Stimulated activated CD4-positive, alpha-beta T cell treated with anti-CD3 and anti-CD28 coated beads, Interleukin-2, amount 100 ng/mL, for 24 hours (primary cell): ENCODE measurements at regions not wholly inside any gene's neighbourhood (a gene's known extent, or its start where the extent isn't known, plus 50 kb on each side); places are given as distances from the start of the nearest gene placed in this dataset.

Source experiments
- DNase-seq, 2 donors: peaks; one replicate each; pipeline ENCODE4 v3.0.0-alpha.2; 2020

DNA sequence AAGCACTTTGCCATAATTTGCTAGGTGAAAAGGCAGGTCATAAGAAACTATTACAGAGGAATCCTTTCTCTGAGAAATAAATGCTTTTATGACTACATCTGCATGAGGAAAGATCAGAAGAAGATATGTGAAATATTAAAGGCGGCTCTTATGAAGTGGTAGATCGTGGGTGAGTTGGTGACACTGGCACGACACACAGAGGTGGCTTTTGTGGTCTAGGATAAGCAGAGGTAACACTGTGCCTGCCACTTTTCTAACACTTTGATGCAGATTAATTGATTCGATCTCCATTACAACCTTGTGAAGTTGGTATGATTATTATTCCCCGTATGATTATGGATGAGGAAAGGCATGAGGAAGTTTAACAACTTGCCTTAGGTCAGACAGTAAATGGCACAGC lies 60.0 kb upstream of the ELK3 start:
- no peak for DNase-seq

DNA sequence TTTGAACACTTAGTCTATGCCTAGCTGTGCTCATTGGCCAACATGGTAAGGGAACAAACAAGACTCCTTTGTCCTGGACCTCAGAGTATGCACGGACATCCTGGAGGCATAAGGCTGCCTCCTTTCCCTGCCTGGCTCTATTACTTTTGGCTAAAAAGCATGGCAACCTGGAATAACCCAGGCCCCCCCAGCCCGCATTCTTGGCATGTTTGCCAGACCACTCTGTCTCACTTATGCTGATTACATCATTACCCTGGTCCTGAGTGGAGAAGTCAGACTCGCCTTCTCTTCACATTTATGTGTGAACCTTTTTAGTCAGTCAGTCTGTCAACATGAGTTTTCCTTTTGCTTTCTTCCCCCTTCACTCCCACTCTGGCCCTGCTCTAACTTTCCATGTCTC lies 58.0 kb upstream of the ELK3 start:
- DNase-seq, result no peak

DNA sequence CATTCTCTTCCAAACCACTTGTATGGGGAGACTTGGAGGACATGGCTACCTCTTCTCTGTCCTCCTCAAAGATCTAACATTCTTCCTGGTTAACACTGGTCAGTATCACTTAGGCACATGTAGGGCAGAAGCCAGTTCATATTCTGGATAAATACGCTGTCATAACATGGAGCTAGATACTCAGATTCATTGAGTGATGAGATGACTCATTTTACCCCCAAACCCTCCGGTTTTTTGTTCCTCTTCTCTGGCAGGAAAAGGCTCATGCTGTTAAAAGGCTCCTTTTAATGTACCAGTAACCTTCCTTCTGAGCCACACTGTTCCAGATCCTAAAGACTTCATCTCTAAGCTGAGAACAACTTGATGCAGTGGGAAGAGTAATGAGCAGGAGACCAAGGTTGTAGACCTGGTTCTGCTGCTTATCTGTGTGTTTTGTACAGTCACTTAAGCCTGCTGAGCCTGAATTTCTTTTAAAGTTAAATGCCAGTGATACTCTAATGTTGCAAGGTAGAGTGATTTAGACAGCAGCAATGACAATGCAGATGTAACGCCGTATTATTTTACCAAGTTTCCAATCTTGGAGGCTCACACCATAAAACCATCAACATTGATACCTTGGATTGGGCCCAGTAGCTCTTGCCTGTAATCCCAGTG lies 57.3 kb upstream of the ELK3 start:
- DNase-seq, result no peak

DNA sequence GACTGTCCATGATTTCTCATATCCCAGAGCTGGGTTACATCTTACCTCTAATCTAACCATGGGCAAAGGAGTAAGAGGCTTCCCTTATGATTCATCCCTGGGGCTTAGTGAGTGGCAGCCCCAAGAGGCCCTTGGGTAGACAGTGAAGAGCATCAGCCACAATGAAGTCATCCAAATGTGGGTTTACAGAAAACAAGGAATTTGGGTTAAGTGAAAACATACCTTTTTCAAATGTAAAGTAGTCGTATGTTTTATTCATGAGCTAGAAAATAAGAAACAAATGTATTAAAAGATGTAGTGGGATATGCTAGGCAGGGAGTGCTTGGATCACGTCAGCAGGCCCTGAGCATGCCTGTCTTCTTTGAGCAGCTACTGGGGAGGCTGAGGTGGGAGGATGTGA lies 54.0 kb upstream of the ELK3 start:
- no peak for DNase-seq

DNA sequence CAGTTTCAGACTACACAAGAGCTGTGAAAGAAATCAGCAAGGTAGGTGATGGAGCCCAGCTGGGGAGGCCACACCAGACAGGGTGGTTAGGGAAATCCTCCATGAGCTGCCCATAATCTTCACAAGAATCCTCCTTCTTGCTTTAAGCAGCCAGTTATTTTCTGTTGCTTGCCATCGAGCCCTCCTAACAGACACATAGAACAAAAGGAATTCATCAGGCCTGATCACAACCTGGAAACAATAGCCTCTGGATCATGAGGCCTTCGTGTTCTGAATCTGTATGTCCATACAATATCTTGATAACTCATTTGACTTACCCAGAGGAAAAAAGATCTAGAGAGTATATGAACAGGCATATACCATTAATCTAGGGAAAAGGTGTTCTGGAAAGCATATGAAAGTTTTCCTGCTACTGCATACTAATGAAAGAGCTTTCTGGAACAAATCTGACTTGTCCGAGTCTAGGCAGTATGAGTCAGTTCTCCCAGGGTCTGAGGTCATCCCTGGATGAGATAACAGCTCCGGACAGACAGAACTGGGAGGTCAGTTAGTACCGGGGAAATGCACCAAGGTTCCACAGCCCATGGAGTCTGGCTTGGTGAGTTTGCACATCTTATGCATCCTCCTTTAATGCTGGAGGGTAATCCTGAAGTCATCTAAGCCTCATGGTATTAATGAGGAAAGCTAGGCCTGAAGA lies 52.8 kb upstream of the ELK3 start:
- no peak for DNase-seq

DNA sequence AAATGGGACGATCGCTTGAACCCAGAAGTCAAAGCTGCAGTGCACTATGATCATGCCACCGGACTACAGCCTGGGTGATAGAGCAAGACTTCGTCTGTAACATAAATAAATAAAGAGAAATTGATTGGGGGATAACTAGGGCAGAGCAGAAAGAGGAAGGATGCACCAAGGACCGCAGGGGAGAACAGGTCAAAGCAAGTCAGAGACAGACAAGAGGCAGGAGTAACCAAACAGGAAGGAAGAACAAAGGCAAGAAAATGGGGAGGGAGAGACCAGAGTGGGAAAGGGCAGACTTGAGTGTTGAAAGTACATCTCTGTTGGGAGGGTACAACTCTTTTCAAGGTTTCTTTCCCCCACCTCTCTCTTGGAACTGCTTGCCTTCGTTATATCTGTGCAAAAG lies 50.8 kb upstream of the ELK3 start:
- no peak for DNase-seq

DNA sequence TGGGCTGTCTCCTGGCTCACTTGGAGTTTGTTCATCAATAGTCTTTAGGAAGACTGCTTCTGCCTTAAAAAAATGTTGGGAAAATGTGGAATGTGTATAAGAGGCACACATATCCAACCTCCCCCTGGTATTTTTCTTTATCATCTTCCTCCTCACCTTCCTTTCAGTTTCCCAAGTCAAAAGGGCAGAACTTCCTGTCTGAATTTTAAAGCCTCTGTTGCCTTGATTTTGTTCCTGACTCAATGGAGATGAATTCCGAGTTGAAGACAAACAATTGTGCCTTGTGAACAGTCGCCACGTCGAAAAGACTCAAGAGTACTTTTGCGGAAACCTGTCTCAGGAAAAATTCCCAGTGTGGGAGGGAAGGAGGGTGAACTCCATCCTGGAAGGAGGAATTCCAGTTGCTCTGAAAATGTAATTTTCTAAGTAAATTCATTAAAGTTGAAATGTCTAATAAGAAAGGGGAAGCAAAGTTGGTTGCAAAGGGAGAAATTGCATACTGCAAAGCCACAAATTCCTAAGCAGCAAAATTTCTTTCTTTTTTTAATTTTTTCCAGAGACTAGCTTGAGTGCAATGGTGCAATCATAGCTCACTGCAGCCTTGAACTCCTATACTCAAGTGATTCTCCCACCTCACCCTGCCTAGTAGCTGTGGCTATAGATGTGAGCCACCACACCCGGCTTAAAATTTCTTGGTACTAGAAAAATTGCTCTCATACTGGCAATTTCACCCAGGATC lies 50.2 kb upstream of the ELK3 start:
- DNase-seq, result no peak
